ENCODE measurements at regions not wholly inside any gene's neighbourhood (a gene's known extent, or its start where the extent isn't known, plus 50 kb on each side); places are given as distances from the start of the nearest gene placed in this dataset.

- no peak for TF ChIP-seq JUND (IDR thresholded peaks at IDR 0.05; ENCODE audit: low read depth, low read length)
- TF ChIP-seq, protein P1, sequence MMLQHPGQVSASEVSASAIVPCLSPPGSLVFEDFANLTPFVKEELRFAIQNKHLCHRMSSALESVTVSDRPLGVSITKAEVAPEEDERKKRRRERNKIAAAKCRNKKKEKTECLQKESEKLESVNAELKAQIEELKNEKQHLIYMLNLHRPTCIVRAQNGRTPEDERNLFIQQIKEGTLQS (IDR thresholded peaks at IDR 0.05; ENCODE audit: borderline replicate concordance, extremely low read depth, low read depth, low read length), result no peak
- no peak for TF ChIP-seq PAX8 (IDR thresholded peaks at IDR 0.05)
- no peak for TF ChIP-seq NR2F1 (conservative IDR thresholded peaks at IDR 0.05)
- TF ChIP-seq TCF12 (IDR thresholded peaks at IDR 0.05; ENCODE audit: low read depth, low read length), result no peak
- TF ChIP-seq CEBPZ (IDR thresholded peaks at IDR 0.05; ENCODE audit: low read depth, low read length), result no peak
- no peak for TF ChIP-seq CREB1 (IDR thresholded peaks at IDR 0.05; ENCODE audit: low read depth)
- no peak for TF ChIP-seq NBN (IDR thresholded peaks at IDR 0.05)
- no peak for TF ChIP-seq RELA (IDR thresholded peaks at IDR 0.05; ENCODE audit: borderline replicate concordance, partially characterized antibody)
- TF ChIP-seq HCFC1 (IDR thresholded peaks at IDR 0.05; ENCODE audit: low read length), result no peak
- TF ChIP-seq EP300 (IDR thresholded peaks at IDR 0.05; ENCODE audit: borderline replicate concordance in 1 of 2, control insufficient read depth in 1 of 2, low read depth in 2 of 2, low read length in 2 of 2), result no peak
- TF ChIP-seq CHD1 (IDR thresholded peaks at IDR 0.05; ENCODE audit: low read depth, low read length), result no peak
- TF ChIP-seq, protein P2, sequence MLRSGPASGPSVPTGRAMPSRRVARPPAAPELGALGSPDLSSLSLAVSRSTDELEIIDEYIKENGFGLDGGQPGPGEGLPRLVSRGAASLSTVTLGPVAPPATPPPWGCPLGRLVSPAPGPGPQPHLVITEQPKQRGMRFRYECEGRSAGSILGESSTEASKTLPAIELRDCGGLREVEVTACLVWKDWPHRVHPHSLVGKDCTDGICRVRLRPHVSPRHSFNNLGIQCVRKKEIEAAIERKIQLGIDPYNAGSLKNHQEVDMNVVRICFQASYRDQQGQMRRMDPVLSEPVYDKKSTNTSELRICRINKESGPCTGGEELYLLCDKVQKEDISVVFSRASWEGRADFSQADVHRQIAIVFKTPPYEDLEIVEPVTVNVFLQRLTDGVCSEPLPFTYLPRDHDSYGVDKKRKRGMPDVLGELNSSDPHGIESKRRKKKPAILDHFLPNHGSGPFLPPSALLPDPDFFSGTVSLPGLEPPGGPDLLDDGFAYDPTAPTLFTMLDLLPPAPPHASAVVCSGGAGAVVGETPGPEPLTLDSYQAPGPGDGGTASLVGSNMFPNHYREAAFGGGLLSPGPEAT (IDR thresholded peaks at IDR 0.05; ENCODE audit: low read depth), result no peak
- TF ChIP-seq GABPA (IDR thresholded peaks at IDR 0.05; ENCODE audit: low read depth), result no peak
- no peak for TF ChIP-seq YBX1 (IDR thresholded peaks at IDR 0.05)
- Histone ChIP-seq H3K36me3 (ENCODE audit: control insufficient read depth in 2 of 2, insufficient read depth in 2 of 2, low read length in 1 of 2) (no peaks in the 10 kb centered on the region), H2AFZ (ENCODE audit: control insufficient read depth, low read depth, low read length) (no peak overlapping the region), H4K20me1 (ENCODE audit: control insufficient read depth, insufficient read depth) (no peaks in the 10 kb centered on the region), H3K4me2 (ENCODE audit: control insufficient read depth, insufficient read depth) (no peak overlapping the region), H3K79me2 (ENCODE audit: control insufficient read depth, insufficient read depth, low read length) (no peaks in the 10 kb centered on the region), H3K27ac (ENCODE audit: control insufficient read depth, insufficient read depth) (no peak overlapping the region), H3K9ac (ENCODE audit: control insufficient read depth, insufficient read depth, low read length) (no peak overlapping the region), H3K4me1 (ENCODE audit: control insufficient read depth, insufficient read depth, low read length) (no peaks in the 10 kb centered on the region), H3K4me3 (no peak overlapping the region), H3K27me3 (replicated peaks in 1 of 2; ENCODE audit: control insufficient read depth in 2 of 2, insufficient read depth in 2 of 2, low read length in 1 of 2) (no peaks in the 10 kb centered on the region), H3K9me3 (replicated peaks; ENCODE audit: control insufficient read depth, insufficient read depth, low read length) (no peaks in the 10 kb centered on the region; the same call in 2 of the 3 replicates)
- no TSS peak for BruUV-seq (replicated peaks)
- in situ Hi-C loops (cut with MboI), result no loop called here
- DNase-seq (ENCODE audit: low read depth, low spot score) (no peak), ATAC-seq (no peak), FAIRE-seq (no peak)
- CTCF ChIA-PET, result no interaction called here
- POLR2A ChIA-PET, result no interaction called here
- SMC1A ChIA-PET (ENCODE audit: uncharacterized antibody, unreplicated experiment), result no interaction called here
- intact Hi-C loops (cut with micrococcal nuclease; ENCODE audit: unreplicated experiment), result no loop called here
- RAD21 ChIA-PET (ENCODE audit: unreplicated experiment), result no interaction called here
Observed at GRCh38 chr3:20604659-20605058, 418.7 kb upstream of the SGO1 start.
